GM23338 (cell line): ENCODE measurements at regions not wholly inside any gene's neighbourhood (a gene's known extent, or its start where the extent isn't known, plus 50 kb on each side); places are given as distances from the start of the nearest gene placed in this dataset.

Experiments
- ATAC-seq: fragments of 200-7000 bp; cut with Tn5 transposase; 3 replicates; pipeline ENCODE4 v1.9.1; 2020
- DNase-seq: peaks from one replicate; pipeline ENCODE4 v3.0.0-alpha.2; 2015; ENCODE audit warnings: low spot score
- H2AFZ ChIP-seq: fragments of 200-600 bp; sonication (generic); 2 replicates; pipeline ENCODE4 v1.8.0; 2016; ENCODE audit warnings: antibody characterized with exemption, mild to moderate bottlenecking, moderate library complexity
- H3F3A ChIP-seq: fragments of 200-600 bp; sonication (generic); replicated peaks from 2 replicates; pipeline ENCODE4 v1.8.0; 2017; ENCODE audit warnings: antibody characterized with exemption, mixed run types, low read depth
- H3K27ac ChIP-seq: fragments of 200-600 bp; sonication (generic); 2 replicates; pipeline ENCODE4 v1.6.1; 2016; ENCODE audit warnings: low read depth
- H3K27me3 ChIP-seq: fragments of 200-600 bp; sonication (generic); 2 replicates; pipeline ENCODE4 v1.8.0; 2016; ENCODE audit warnings: mild to moderate bottlenecking, mixed run types, moderate library complexity; ENCODE audit not compliant: insufficient read depth
- H3K36me3 ChIP-seq: fragments of 200-600 bp; sonication (generic); 2 replicates; pipeline ENCODE4 v1.8.0; 2016; ENCODE audit warnings: mild to moderate bottlenecking; ENCODE audit not compliant: insufficient read depth
- H3K4me1 ChIP-seq: fragments of 200-600 bp; sonication (generic); 2 replicates; pipeline ENCODE4 v1.8.0; 2016; ENCODE audit warnings: mild to moderate bottlenecking, moderate library complexity; ENCODE audit not compliant: insufficient read depth
- H3K4me2 ChIP-seq: fragments of 200-600 bp; sonication (generic); 2 replicates; pipeline ENCODE4 v1.7.1; 2017; ENCODE audit warnings: mixed run types
- H3K4me3 ChIP-seq: fragments of 200-600 bp; sonication (generic); 2 replicates; pipeline ENCODE4 v1.6.1; 2016; ENCODE audit warnings: mixed run types
- H3K79me2 ChIP-seq: fragments of 200-600 bp; sonication (generic); replicated peaks from 2 replicates; pipeline ENCODE4 v1.8.0; 2017; ENCODE audit warnings: mild to moderate bottlenecking; ENCODE audit not compliant: insufficient read depth
- H3K9me2 ChIP-seq: fragments of 200-600 bp; sonication (generic); 2 replicates; pipeline ENCODE4 v1.8.0; 2017; ENCODE audit not compliant: insufficient read depth
- H4K20me1 ChIP-seq: fragments of 200-600 bp; sonication (generic); replicated peaks from 2 replicates; pipeline ENCODE4 v1.8.0; 2017; ENCODE audit warnings: mild to moderate bottlenecking; ENCODE audit not compliant: insufficient read depth
- H3K27ac Mint-ChIP-seq: 2 replicates; pipeline ENCODE4 v1.8.0; 2020; ENCODE audit warnings: inconsistent platforms, mild to moderate bottlenecking, moderate library complexity, mixed read lengths
- H3K27me3 Mint-ChIP-seq: 3 replicates; pipeline ENCODE4 v1.8.0; 2022; ENCODE audit warnings: low read depth, mild to moderate bottlenecking, moderate library complexity, mixed read lengths, inconsistent platforms; ENCODE audit not compliant: insufficient read depth, poor library complexity
- H3K36me3 Mint-ChIP-seq: 3 replicates; pipeline ENCODE4 v1.8.0; 2021; ENCODE audit warnings: low read depth, mild to moderate bottlenecking, inconsistent platforms, moderate library complexity, mixed read lengths
- H3K4me1 Mint-ChIP-seq: 3 replicates; pipeline ENCODE4 v1.8.0; 2020; ENCODE audit warnings: mild to moderate bottlenecking, inconsistent platforms, mixed read lengths
- H3K4me3 Mint-ChIP-seq: 3 replicates; pipeline ENCODE4 v1.8.0; 2021; ENCODE audit warnings: moderate library complexity, mild to moderate bottlenecking, inconsistent platforms, mixed read lengths
- H3K9me3 Mint-ChIP-seq: 3 replicates; pipeline ENCODE4 v1.8.0; 2020; ENCODE audit warnings: moderate library complexity, mild to moderate bottlenecking, inconsistent platforms, mixed read lengths
- CTCF ChIP-seq, 2 experiments: fragments of 200-600 bp in 1 of 2; sonication (generic) in 1 of 2; conservative IDR thresholded peaks; 2 replicates each; pipeline versions ENCODE4 v1.5.1 to v1.6.1; 2016 to 2017; ENCODE audit warnings: antibody characterized with exemption in 2 of 2, low read depth in 2 of 2, mild to moderate bottlenecking in 2 of 2, moderate library complexity in 1 of 2
- ETS1 ChIP-seq: IDR thresholded peaks from 2 replicates; pipeline ENCODE4 v1.6.1; 2016; ENCODE audit warnings: antibody characterized with exemption
- EZH2phosphoT487 ChIP-seq: fragments of 200-600 bp; sonication (generic); IDR thresholded peaks from one replicate; pipeline ENCODE4 v1.8.1; 2018; ENCODE audit warnings: antibody characterized with exemption; ENCODE audit not compliant: unreplicated experiment
- JUNB ChIP-seq: IDR thresholded peaks from one replicate; pipeline ENCODE4 v1.6.1; 2016; ENCODE audit warnings: antibody characterized with exemption; ENCODE audit not compliant: unreplicated experiment
- NANOG ChIP-seq: IDR thresholded peaks from 2 replicates; pipeline ENCODE4 v1.6.1; 2016; ENCODE audit warnings: antibody characterized with exemption, borderline replicate concordance
- POLR2AphosphoS5 ChIP-seq: IDR thresholded peaks from 2 replicates; pipeline ENCODE4 v1.6.1; 2016; ENCODE audit warnings: antibody characterized with exemption, low read depth
- REST ChIP-seq: IDR thresholded peaks from one replicate; pipeline ENCODE4 v1.6.1; 2018; ENCODE audit warnings: antibody characterized with exemption; ENCODE audit not compliant: unreplicated experiment
- ZNF114 ChIP-seq: fragments of 250-450 bp; sonication (Bioruptor Pico); IDR thresholded peaks from 2 replicates; pipeline ENCODE4 v1.5.0; 2020; ENCODE audit warnings: mild to moderate bottlenecking, moderate library complexity
- ZNF331 ChIP-seq: fragments of 250-450 bp; sonication (Bioruptor Pico); IDR thresholded peaks from 2 replicates; pipeline ENCODE4 v1.5.0; 2020; ENCODE audit warnings: low read depth, mild to moderate bottlenecking, moderate library complexity
- ZNF462 ChIP-seq: fragments of 250-450 bp; sonication (Bioruptor Pico); IDR thresholded peaks from 2 replicates; pipeline ENCODE4 v1.5.0; 2020; ENCODE audit warnings: mild to moderate bottlenecking, moderate library complexity

- H3K27ac Mint-ChIP-seq, result no peak overlapping the region
- Histone ChIP-seq H3F3A (no peaks in the 10 kb centered on the region), H3K9me2 (no peaks in the 10 kb centered on the region; the same call in 1 of the 2 replicates), H2AFZ (no peak overlapping the region), H3K4me2 (no peak overlapping the region), H3K36me3 (no peaks in the 10 kb centered on the region), H3K79me2 (no peaks in the 10 kb centered on the region), H3K27ac (no peak overlapping the region), H3K4me3 (no peak overlapping the region), H3K27me3 (no peaks in the 10 kb centered on the region), H4K20me1 (no peaks in the 10 kb centered on the region; the same call in 1 of the 2 replicates), H3K4me1 (no peaks in the 10 kb centered on the region)
- no peak for TF ChIP-seq REST
- no peak for TF ChIP-seq NANOG
- no peak for TF ChIP-seq EZH2phosphoT487
- TF ChIP-seq ETS1, result no peak
- TF ChIP-seq ZNF331 (CRISPR knock-in tag), result no peak
- TF ChIP-seq ZNF462, result no peak
- no peak for TF ChIP-seq CTCF (conservative IDR thresholded peaks at IDR 0.05; ENCODE audit: low read depth in 2 of 2)
- TF ChIP-seq ZNF114 (CRISPR knock-in tag), result no peak
- TF ChIP-seq POLR2AphosphoS5, result no peak
- no peak for TF ChIP-seq JUNB
- peaks cover 17% of the 10 kb centered on the region for H3K9me3 Mint-ChIP-seq
- ATAC-seq, result no peak
- DNase-seq, result no peak
- H3K27me3 Mint-ChIP-seq, result peaks cover 2% of the 10 kb centered on the region
- peaks cover 8% of the 10 kb centered on the region; the same call in 1 of the 3 replicates for H3K36me3 Mint-ChIP-seq
- H3K4me1 Mint-ChIP-seq, result no peaks in the 10 kb centered on the region
- no peak overlapping the region for H3K4me3 Mint-ChIP-seq
Observed at GRCh38 chr12:30110958-30111586, 327.3 kb upstream of the TMTC1 start.
